Left lung (tissue), 4 donors: ENCODE measurements at regions not wholly inside any gene's neighbourhood (a gene's known extent, or its start where the extent isn't known, plus 50 kb on each side); places are given as distances from the start of the nearest gene placed in this dataset.

Experiments
- ATAC-seq: fragments of 200-7000 bp; cut with Tn5 transposase; one replicate; pipeline ENCODE4 v1.9.1; 2020; ENCODE audit warnings: moderate library complexity
- DNase-seq, 4 donors: peaks; one replicate each; pipeline ENCODE4 v3.0.0-alpha.2; 2013 to 2020
- H3K27ac ChIP-seq, 2 donors: fragments of 200-600 bp; sonication (generic) in 1 of 2; one replicate each; pipeline versions ENCODE4 v1.5.0 to v1.8.0; 2020 to 2021
- H3K27me3 ChIP-seq, 2 donors: fragments of 200-600 bp; sonication (generic) in 1 of 2; one replicate each; pipeline versions ENCODE4 v1.5.0 to v1.8.0; 2020 to 2021
- H3K36me3 ChIP-seq, 2 donors: fragments of 200-600 bp; sonication (generic) in 1 of 2; one replicate each; pipeline versions ENCODE4 v1.5.0 to v1.8.0; 2020 to 2021
- H3K4me1 ChIP-seq, 2 donors: fragments of 200-600 bp; one replicate each; pipeline ENCODE4 v1.8.0; 2021
- H3K4me3 ChIP-seq, 2 donors: fragments of 200-600 bp; sonication (generic) in 1 of 2; one replicate each; pipeline versions ENCODE4 v1.5.0 to v1.8.0; 2020 to 2021; ENCODE audit warnings: mild to moderate bottlenecking in 1 of 2
- H3K9me3 ChIP-seq, 2 donors: fragments of 200-600 bp; sonication (generic) in 1 of 2; one replicate each; pipeline versions ENCODE4 v1.5.0 to v1.8.0; 2020 to 2021
- intact Hi-C, 2 donors: fragments of 100-400 bp; cut with DNase I; formaldehyde crosslinking; loops; one replicate each; pipeline versions ENCODE4 v1.11.2 to v1.14.2; 2022
- TF ChIP-seq, protein P1 (sequence below), 2 donors: fragments of 200-600 bp; sonication (generic) in 1 of 2; IDR thresholded peaks; one replicate each; pipeline versions ENCODE4 v1.5.0 to v1.8.0; 2021; ENCODE audit warnings: antibody characterized with exemption in 2 of 2
- donor health status: DM: no; HTN: yes; CAD: no.
- donor health status: DM: no; HTN: no; CAD: no.

DNA sequence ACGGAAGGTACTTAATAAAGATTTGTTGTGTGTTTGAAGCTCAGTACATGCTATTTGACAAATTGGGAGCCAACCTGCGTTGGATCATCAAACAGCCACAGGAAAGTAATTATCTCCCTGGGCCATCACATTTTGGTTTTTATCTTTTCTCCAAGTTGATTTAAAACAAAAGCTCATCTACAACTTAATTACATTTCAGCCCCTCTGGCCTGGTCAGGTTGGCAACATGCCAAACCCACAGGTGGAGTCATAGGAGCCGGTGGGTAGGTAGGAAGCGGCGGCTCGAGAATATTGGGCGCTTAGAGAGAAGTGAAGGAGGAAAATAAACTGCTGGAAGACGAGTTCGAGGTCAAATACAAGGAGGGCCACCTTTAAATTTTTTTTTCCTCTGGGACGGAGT is 64.9 kb upstream of the FANCC start:
- ATAC-seq (no peak), DNase-seq (no peak)
- H3K27ac ChIP-seq, result no peak overlapping the region
- intact Hi-C loops, result no loop called here
- peaks cover 0 to 26% of the 10 kb centered on the region in 2 donors for H3K27me3 ChIP-seq
- no peaks in the 10 kb centered on the region for H3K9me3 ChIP-seq
- H3K4me1 ChIP-seq, result no peaks in the 10 kb centered on the region
- H3K36me3 ChIP-seq, result no peaks in the 10 kb centered on the region
- H3K4me3 ChIP-seq, result no peak overlapping the region
- TF ChIP-seq, protein P1, sequence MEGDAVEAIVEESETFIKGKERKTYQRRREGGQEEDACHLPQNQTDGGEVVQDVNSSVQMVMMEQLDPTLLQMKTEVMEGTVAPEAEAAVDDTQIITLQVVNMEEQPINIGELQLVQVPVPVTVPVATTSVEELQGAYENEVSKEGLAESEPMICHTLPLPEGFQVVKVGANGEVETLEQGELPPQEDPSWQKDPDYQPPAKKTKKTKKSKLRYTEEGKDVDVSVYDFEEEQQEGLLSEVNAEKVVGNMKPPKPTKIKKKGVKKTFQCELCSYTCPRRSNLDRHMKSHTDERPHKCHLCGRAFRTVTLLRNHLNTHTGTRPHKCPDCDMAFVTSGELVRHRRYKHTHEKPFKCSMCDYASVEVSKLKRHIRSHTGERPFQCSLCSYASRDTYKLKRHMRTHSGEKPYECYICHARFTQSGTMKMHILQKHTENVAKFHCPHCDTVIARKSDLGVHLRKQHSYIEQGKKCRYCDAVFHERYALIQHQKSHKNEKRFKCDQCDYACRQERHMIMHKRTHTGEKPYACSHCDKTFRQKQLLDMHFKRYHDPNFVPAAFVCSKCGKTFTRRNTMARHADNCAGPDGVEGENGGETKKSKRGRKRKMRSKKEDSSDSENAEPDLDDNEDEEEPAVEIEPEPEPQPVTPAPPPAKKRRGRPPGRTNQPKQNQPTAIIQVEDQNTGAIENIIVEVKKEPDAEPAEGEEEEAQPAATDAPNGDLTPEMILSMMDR (IDR thresholded peaks at IDR 0.05), result no peak

DNA sequence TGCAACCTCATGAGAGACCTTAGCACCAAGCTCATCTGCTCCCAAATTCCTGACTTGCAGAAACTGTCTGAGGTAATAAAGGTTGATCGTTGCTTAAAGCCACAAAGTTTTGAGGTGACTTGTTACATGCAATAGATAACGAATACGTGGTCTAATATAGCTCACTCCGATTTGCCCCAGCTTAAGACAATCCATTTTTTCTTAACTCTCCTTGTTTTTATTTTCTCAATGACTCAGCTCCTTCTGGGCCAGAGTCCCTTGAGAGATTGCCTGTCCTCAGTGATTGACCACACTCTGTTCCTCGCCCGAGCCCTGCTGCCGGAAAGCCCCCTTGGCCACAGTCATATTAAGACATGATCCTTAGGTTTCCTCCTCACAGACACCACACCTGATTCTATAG is 63.7 kb upstream of the FANCC start:
- intact Hi-C loops, result no loop called here
- Histone ChIP-seq H3K4me3 (no peak overlapping the region), H3K36me3 (no peaks in the 10 kb centered on the region), H3K27me3 (peaks cover 0 to 26% of the 10 kb centered on the region in 2 donors), H3K27ac (no peak overlapping the region), H3K4me1 (no peaks in the 10 kb centered on the region), H3K9me3 (no peaks in the 10 kb centered on the region)
- ATAC-seq, result no peak
- TF ChIP-seq, protein P1 (IDR thresholded peaks at IDR 0.05), result no peak
- no peak for DNase-seq

DNA sequence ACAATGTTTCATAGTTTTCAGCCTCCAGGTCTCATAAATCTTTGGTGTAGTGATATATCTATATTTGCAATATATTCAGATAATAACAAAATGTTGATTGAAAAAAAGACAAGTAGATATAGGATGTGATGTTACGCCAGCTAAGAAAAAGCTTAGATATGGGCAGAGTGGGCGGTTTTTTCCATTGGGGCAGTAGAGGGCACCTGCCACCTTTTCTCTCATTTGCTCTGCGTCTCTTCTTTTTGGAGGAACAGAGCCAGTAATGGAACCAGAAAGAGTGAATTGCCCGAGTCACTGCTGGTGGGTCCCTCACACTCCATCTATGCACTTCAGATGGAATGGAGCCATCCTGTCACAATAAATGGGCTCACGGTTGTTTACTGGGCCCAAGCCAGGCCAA is 62.1 kb upstream of the FANCC start:
- Histone ChIP-seq H3K27ac (no peak overlapping the region), H3K9me3 (no peaks in the 10 kb centered on the region), H3K27me3 (peaks cover 0 to 26% of the 10 kb centered on the region in 2 donors), H3K4me3 (no peak overlapping the region), H3K4me1 (no peaks in the 10 kb centered on the region), H3K36me3 (no peaks in the 10 kb centered on the region)
- no peak for ATAC-seq
- intact Hi-C loops, result no loop called here
- DNase-seq, result no peak
- TF ChIP-seq, protein P1 (IDR thresholded peaks at IDR 0.05), result no peak

GRCh38 chr9:95373782-95374487 is 56.4 kb upstream of the FANCC start:
- no peak for ATAC-seq
- Histone ChIP-seq H3K4me1 (no peaks in the 10 kb centered on the region), H3K9me3 (no peaks in the 10 kb centered on the region), H3K27me3 (peaks cover 0 to 9% of the 10 kb centered on the region in 2 donors), H3K36me3 (no peaks in the 10 kb centered on the region), H3K27ac (no peak overlapping the region), H3K4me3 (no peak overlapping the region)
- no peak for DNase-seq
- TF ChIP-seq, protein P1 (IDR thresholded peaks at IDR 0.05), result no peak
- intact Hi-C loops, result no loop called here

DNA sequence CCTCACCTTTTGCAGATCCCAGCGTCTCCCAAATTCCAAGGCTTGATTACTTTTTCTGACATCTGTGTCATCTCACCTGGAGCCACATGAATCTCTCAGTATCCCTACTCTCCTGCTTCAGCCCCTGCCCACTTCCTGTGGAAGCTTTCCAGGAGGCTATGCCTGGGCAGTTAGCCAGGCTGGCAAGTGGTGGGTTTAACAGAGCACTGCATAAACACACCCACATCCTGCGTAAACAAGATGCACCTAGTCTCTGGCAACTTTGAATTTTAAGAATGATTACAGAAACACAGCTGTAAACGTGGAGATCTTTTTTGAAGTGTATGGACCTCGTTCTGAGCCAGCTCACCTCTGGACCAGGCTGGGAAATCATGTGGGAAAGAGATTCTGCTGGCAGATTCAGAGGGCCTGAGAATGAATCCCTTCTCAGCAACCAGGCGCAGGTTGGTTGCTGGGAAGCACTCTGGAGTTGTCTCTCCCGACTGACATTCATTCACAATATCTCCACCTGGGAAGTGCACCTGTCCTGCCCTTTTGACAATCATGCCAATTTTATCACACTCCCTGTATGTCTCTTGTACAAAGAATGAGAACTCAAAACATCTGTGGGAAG is 55.7 kb upstream of the FANCC start:
- TF ChIP-seq, protein P1 (IDR thresholded peaks at IDR 0.05), result no peak
- Histone ChIP-seq H3K27me3 (peaks cover 0 to 1% of the 10 kb centered on the region in 2 donors), H3K27ac (no peak overlapping the region), H3K4me1 (no peaks in the 10 kb centered on the region), H3K9me3 (no peaks in the 10 kb centered on the region), H3K4me3 (no peak overlapping the region), H3K36me3 (no peaks in the 10 kb centered on the region)
- intact Hi-C loops, result no loop called here
- ATAC-seq (no peak), DNase-seq (no peak)
